Smooth muscle cell (in vitro differentiated cells): ENCODE measurements at regions not wholly inside any gene's neighbourhood (a gene's known extent, or its start where the extent isn't known, plus 50 kb on each side); places are given as distances from the start of the nearest gene placed in this dataset.

Experiments
- DNase-seq: peaks from one replicate; lab custom pipeline; 2025; ENCODE audit not compliant: unreplicated experiment; lab: John Stamatoyannopoulos, UW
- H2AFZ ChIP-seq: fragments of 200-600 bp; sonication (generic); 2 replicates; pipeline ENCODE4 v1.6.0; 2016; ENCODE audit warnings: antibody characterized with exemption, low read depth, mild to moderate bottlenecking
- H3F3A ChIP-seq: fragments of 200-600 bp; sonication (generic); 2 replicates; pipeline ENCODE4 v1.6.0; 2017; ENCODE audit warnings: antibody characterized with exemption, low read depth
- H3K27ac ChIP-seq: fragments of 200-600 bp; sonication (generic); 2 replicates; pipeline ENCODE4 v1.5.1; 2016; ENCODE audit warnings: low read depth, mild to moderate bottlenecking
- H3K27me3 ChIP-seq: fragments of 200-600 bp; sonication (generic); 2 replicates; pipeline ENCODE4 v1.6.1; 2016; ENCODE audit warnings: low read depth, mild to moderate bottlenecking
- H3K36me3 ChIP-seq: fragments of 200-600 bp; sonication (generic); 2 replicates; pipeline ENCODE4 v1.5.1; 2016; ENCODE audit warnings: low read depth
- H3K4me1 ChIP-seq: fragments of 200-600 bp; sonication (generic); 2 replicates; pipeline ENCODE4 v1.5.1; 2016; ENCODE audit warnings: low read depth
- H3K4me2 ChIP-seq: fragments of 200-600 bp; sonication (generic); 2 replicates; pipeline ENCODE4 v1.6.0; 2016; ENCODE audit warnings: mild to moderate bottlenecking
- H3K4me3 ChIP-seq: fragments of 200-600 bp; sonication (generic); 2 replicates; pipeline ENCODE4 v1.5.1; 2016; ENCODE audit warnings: mild to moderate bottlenecking
- H3K79me2 ChIP-seq: fragments of 200-600 bp; sonication (generic); 2 replicates; pipeline ENCODE4 v1.6.0; 2016; ENCODE audit warnings: low read depth, mild to moderate bottlenecking
- H3K9ac ChIP-seq: fragments of 200-600 bp; sonication (generic); 2 replicates; pipeline ENCODE4 v1.6.0; 2016; ENCODE audit warnings: low read depth
- H3K9me3 ChIP-seq: fragments of 200-600 bp; sonication (generic); replicated peaks from 2 replicates; pipeline ENCODE4 v1.5.1; 2016; ENCODE audit warnings: low read depth
- H4K20me1 ChIP-seq: fragments of 200-600 bp; sonication (generic); 2 replicates; pipeline ENCODE4 v1.6.0; 2016; ENCODE audit warnings: low read depth
- CTCF ChIP-seq: fragments of 200-600 bp; sonication (generic); IDR thresholded peaks from 2 replicates; pipeline ENCODE4 v1.5.1; 2017; ENCODE audit warnings: borderline replicate concordance, mild to moderate bottlenecking, antibody characterized with exemption; ENCODE audit not compliant: insufficient read depth, poor library complexity, severe bottlenecking
- WGBS: methylation state at CpG from one replicate; pipeline ENCODE4 v1.1.7; 2016; ENCODE audit warnings: low lambda C conversion rate; 5-methylcytosine and 5-hydroxymethylcytosine counted together

- Histone ChIP-seq H3K79me2 (no peaks in the 10 kb centered on the region), H3K4me3 (no peak overlapping the region), H3K9ac (no peak overlapping the region), H3K9me3 (no peaks in the 10 kb centered on the region), H4K20me1 (no peaks in the 10 kb centered on the region), H3K27ac (no peak overlapping the region), H3K4me2 (no peak overlapping the region), H3K4me1 (no peaks in the 10 kb centered on the region), H3F3A (no peaks in the 10 kb centered on the region), H3K27me3 (no peaks in the 10 kb centered on the region), H2AFZ (no peak overlapping the region), H3K36me3 (no peaks in the 10 kb centered on the region)
- peak; percentile 76 for TF ChIP-seq CTCF
- WGBS, result 29% methylated on average over 3 of the region's 3 CpGs
- DNase-seq, result no peak
Measured at GRCh38 chr3:67109651-67110204, 111.6 kb downstream of the KBTBD8 start.

GRCh38 chr3:67113802-67114407 is 115.8 kb downstream of the KBTBD8 start:
- Histone ChIP-seq H3F3A (no peaks in the 10 kb centered on the region), H2AFZ (no peak overlapping the region), H3K27ac (no peak overlapping the region), H3K9me3 (no peaks in the 10 kb centered on the region), H3K9ac (no peak overlapping the region), H3K36me3 (no peaks in the 10 kb centered on the region), H3K4me2 (no peak overlapping the region), H4K20me1 (no peaks in the 10 kb centered on the region), H3K4me1 (no peaks in the 10 kb centered on the region), H3K79me2 (no peaks in the 10 kb centered on the region), H3K4me3 (no peak overlapping the region), H3K27me3 (no peaks in the 10 kb centered on the region)
- 9% methylated on average over 6 of the region's 6 CpGs for WGBS
- peak; percentile 55 for DNase-seq
- peak; percentile 99 for TF ChIP-seq CTCF

- no peaks in the 10 kb centered on the region for H3K36me3 ChIP-seq
- no peak overlapping the region for H3K4me2 ChIP-seq
- no peak for DNase-seq
- no peak for TF ChIP-seq CTCF
- no peak overlapping the region for H2AFZ ChIP-seq
- H3K79me2 ChIP-seq, result no peaks in the 10 kb centered on the region
- H3F3A ChIP-seq, result no peaks in the 10 kb centered on the region
- no peaks in the 10 kb centered on the region for H4K20me1 ChIP-seq
- no peak overlapping the region for H3K27ac ChIP-seq
- no peaks in the 10 kb centered on the region for H3K9me3 ChIP-seq
- H3K27me3 ChIP-seq, result no peaks in the 10 kb centered on the region
- WGBS, result 96% methylated on average over 1 of the region's 1 CpG
- H3K4me1 ChIP-seq, result no peaks in the 10 kb centered on the region
- H3K9ac ChIP-seq, result no peak overlapping the region
- no peak overlapping the region for H3K4me3 ChIP-seq
Measured at GRCh38 chr3:67118122-67118521, 120.0 kb downstream of the KBTBD8 start.

- Histone ChIP-seq H3F3A (no peaks in the 10 kb centered on the region), H2AFZ (no peak overlapping the region), H3K4me2 (no peak overlapping the region), H3K9me3 (no peaks in the 10 kb centered on the region), H3K4me3 (no peak overlapping the region), H3K4me1 (no peaks in the 10 kb centered on the region), H3K9ac (no peak overlapping the region), H3K36me3 (no peaks in the 10 kb centered on the region), H3K27ac (no peak overlapping the region), H3K27me3 (no peaks in the 10 kb centered on the region), H4K20me1 (no peaks in the 10 kb centered on the region), H3K79me2 (no peaks in the 10 kb centered on the region)
- no peak for TF ChIP-seq CTCF
- no peak for DNase-seq
- 85% methylated on average over 3 of the region's 3 CpGs for WGBS
Measured at GRCh38 chr3:67118635-67119034, 120.5 kb downstream of the KBTBD8 start.
